ENCODE measurements at regions not wholly inside any gene's neighbourhood (a gene's known extent, or its start where the extent isn't known, plus 50 kb on each side); places are given as distances from the start of the nearest gene placed in this dataset.

DNA sequence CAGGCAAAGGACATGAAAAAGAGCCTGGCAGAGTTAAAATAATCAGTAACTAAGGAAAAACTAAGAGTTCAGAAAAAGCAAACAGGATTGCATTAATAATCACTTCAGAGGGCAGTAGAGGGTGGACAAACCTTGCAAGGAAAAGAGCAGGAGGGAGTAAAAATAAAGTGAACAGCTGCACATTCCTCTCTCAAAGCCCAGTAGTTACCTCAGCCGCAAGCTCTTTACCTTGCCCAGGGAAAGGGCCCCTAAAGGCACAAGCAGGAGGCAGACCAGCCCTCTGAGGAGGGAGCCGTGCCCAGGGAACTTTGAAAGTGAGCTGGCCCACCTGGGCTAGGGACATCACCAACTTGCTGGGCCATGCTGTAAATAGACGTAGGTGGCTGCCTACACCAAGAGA is 196.9 kb downstream of the C1D start:
- TF ChIP-seq, protein P1, sequence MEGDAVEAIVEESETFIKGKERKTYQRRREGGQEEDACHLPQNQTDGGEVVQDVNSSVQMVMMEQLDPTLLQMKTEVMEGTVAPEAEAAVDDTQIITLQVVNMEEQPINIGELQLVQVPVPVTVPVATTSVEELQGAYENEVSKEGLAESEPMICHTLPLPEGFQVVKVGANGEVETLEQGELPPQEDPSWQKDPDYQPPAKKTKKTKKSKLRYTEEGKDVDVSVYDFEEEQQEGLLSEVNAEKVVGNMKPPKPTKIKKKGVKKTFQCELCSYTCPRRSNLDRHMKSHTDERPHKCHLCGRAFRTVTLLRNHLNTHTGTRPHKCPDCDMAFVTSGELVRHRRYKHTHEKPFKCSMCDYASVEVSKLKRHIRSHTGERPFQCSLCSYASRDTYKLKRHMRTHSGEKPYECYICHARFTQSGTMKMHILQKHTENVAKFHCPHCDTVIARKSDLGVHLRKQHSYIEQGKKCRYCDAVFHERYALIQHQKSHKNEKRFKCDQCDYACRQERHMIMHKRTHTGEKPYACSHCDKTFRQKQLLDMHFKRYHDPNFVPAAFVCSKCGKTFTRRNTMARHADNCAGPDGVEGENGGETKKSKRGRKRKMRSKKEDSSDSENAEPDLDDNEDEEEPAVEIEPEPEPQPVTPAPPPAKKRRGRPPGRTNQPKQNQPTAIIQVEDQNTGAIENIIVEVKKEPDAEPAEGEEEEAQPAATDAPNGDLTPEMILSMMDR (IDR thresholded peaks at IDR 0.05), result no peak
- TF ChIP-seq POLR2AphosphoS5 (IDR thresholded peaks at IDR 0.05), result no peak

Data from sigmoid colon (tissue), 4 donors.